HG03565 (cell line): ENCODE measurements at regions not wholly inside any gene's neighbourhood (a gene's known extent, or its start where the extent isn't known, plus 50 kb on each side); places are given as distances from the start of the nearest gene placed in this dataset.
"Not testable (repeated sequence)": the region's sequence is repeated elsewhere in the genome, so short reads cannot be mapped to it uniquely, and the experiment has no call there.

Experiments
- ATAC-seq: cut with Tn5 transposase; IDR thresholded peaks from one replicate; pipeline ENCODE4 v1.9.1; 2021; ENCODE audit warnings: mild to moderate bottlenecking, moderate library complexity; ENCODE audit not compliant: unreplicated experiment

DNA sequence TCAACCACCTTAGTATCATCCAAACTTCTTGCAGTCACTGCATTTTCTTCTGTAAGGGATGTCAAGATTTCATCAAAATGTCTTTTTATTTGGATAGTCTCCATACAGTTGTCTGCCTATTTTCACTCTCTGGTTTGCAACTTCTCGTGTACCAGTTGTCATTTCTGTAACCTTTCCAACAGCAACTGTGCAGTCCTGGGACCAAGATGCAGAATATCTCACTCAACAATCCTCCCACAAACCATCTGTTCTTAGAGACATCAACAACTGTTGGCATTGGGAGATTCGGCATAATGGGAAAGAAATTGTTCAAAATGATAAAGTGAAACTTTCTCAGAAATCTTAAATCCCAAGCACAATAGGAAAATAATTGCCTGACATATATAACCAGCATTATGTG, 933.6 kb upstream of the SLC39A10 start:
- ATAC-seq: no peak

DNA sequence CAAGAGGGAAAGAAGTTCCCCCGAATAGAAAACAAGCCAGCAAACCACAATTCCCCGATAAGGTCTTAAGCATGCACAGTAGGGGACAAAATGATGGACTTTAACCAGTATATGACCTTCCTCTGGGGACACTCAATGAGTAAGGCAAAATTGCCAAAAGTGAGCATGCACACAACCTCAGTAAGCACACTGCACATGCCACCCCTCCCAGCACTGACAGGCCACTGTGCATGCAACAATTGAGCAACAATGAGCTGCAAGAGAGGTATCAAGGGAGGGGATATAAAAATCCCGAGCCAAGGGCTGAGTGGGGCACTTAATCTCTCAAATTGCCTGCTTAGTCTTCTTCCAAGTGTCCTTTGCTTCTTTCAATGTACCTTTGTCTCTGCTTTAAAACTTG, 935.8 kb upstream of the SLC39A10 start:
- no peak for ATAC-seq

DNA sequence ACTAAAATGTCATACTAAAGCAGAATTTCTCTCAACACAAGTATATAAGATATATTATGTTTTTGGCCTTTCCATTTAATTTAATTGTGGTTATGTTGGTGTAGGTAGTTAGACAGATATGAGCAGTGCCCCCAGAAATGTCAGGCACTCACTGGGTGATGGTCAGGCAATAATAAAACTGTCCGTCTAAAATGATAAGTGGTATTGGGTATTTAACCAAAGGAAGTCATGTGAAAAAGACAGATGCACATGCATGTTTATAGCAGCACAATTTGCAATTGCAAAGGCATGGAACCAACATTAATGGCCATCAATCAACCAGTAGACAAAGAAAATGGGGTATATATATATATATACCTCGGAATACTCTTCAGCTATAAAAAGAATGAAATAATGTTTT, 936.6 kb upstream of the SLC39A10 start:
- ATAC-seq: no peak

GRCh38 chr2:194718881-194719280, 938.1 kb upstream of the SLC39A10 start:
- no peak for ATAC-seq

DNA sequence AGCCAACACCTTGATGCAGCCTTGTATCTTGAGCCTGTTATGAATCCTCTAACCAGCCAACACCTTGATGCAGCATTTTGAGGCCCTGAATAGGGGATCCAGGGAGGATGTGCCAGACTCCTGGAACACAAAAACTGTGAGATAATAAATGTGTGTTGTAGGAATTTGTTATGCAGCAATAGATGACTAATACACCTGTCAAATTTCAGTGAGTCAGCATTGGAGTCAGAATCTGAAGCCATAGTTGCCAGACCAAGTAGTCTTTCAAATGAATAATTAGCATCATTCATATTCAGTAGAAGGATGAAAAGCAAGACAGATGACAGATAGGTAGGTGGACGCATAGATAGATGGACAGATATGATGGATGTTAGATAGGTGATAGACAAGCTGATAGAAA, 942.5 kb upstream of the SLC39A10 start:
- ATAC-seq: no peak

DNA sequence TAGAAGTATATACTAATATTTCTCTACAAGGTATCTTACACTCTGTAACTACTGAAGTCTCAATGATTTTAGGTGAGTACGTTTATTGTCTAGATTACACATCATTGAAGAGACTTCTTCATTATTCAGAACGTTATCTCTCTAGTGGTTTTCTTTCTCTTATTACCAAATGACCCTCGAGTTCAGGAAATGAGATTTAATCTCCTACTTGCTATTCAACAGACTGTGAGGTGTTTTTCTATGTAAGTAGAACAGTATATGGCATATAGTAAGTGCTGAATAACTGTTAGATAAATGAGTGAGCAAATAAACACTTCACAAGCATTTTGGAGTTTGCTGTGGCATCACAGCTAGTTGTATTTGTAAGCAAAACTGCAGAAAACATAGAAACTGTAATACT, 947.2 kb upstream of the SLC39A10 start:
- ATAC-seq: no peak

DNA sequence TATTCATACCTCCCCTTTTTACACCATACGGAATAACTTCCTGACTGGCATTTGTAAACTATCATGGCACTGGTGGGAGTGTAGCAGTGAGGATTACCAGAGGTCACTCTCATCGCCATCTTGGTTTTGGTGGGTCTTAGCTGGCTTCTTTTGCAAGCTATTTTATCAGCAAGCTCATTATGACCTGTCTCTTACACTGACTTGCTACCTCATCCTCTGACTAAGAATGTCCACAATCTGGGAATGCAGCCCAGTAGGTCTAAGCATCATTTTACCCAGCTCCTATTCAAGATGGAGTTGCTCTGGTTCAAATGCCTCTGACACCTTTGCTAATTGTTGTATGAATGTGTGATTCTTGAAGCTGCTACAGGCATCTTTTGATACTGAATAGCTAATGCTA, 950.8 kb upstream of the SLC39A10 start:
- ATAC-seq: no peak

DNA sequence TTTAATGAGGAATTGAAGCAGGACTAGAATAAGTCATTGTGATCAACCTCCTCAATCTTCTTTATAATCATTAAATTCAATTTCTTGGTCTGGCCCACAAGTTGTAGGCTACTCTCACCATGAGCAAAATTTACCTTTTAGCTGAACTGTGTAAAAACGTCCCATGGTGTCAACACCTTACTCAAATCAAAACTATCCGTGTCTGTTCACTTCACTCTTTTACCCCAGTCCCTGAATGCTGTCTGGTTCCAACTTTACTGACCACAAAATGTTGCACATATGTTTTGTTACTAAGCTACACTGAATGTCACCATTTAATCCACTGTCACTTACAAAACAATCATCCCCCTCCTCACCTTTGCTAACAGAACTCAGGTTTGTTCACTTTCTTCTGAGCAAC, 951.6 kb upstream of the SLC39A10 start:
- peak; percentile 50 for ATAC-seq

- no peak for ATAC-seq
Observed at GRCh38 chr2:194700726-194701125, 956.3 kb upstream of the SLC39A10 start.

- ATAC-seq: no peak
Observed at GRCh38 chr2:194700116-194700515, 956.9 kb upstream of the SLC39A10 start.

GRCh38 chr2:194698012-194698411, 959.0 kb upstream of the SLC39A10 start:
- ATAC-seq: no peak

GRCh38 chr2:194697439-194697838, 959.6 kb upstream of the SLC39A10 start:
- ATAC-seq: no peak

- no peak for ATAC-seq
Observed at GRCh38 chr2:194696690-194697089, 960.3 kb upstream of the SLC39A10 start.

DNA sequence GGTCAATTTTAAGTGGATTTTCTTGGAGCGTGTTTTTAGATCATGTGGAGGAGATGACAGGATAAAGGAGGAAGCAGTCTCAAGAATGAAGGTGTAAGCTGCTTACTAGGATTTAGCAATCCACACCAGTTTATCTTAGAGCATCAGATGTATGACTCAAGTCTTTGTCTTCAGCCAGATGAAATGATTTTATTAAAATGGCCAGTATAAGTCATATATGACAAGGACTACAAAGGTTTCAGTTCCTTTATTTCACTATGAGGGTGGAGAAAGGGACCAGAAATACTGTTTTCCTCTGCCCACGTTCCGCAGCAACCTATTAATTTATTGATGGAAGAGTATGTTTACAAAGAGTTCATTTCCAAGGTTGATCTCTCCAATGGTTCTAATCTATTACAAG, 970.5 kb upstream of the SLC39A10 start:
- no peak for ATAC-seq

- ATAC-seq: peak; percentile 45
Observed at GRCh38 chr2:194674043-194674442, 983.0 kb upstream of the SLC39A10 start.

DNA sequence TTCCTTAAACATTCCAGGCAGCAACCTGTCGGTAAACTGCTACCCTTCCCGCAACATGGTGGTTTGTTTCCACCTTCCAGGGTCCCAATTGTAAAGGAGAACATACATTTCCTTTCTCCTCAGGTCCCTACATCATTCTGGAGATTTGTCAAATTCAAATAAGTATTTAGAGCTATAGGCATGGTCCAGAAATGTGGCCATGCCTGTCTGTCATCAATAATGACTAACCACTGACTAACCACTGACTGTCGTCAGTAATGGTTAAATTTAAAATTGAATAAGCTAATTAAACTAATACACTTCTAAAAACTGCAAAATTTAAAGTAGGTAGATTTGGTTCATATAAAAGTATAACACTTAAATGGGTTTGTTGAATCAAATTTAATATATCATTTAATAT, 984.0 kb upstream of the SLC39A10 start:
- no peak for ATAC-seq

DNA sequence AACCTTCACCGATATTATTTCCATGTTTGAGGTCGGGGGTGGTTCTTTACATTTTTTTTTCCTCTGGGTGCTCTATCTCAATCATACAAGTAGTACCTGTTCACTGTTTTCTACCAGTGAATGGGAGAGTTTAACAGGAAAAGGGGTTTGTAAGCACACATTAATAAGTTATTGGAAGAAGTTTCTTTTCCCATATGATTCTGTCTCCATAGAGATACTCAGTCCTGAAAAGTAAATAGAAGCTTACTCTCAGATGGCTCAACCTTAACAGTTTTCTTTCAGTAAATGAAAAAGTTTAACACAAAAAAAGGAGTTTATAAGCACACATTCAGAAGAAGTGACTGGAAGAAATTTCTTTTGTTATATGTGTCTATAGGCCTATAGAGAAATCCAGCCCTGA, 995.6 kb upstream of the SLC39A10 start:
- no peak for ATAC-seq

- not testable (repeated sequence) for ATAC-seq
Observed at GRCh38 chr2:194639057-194639456, 1018.0 kb upstream of the SLC39A10 start.

DNA sequence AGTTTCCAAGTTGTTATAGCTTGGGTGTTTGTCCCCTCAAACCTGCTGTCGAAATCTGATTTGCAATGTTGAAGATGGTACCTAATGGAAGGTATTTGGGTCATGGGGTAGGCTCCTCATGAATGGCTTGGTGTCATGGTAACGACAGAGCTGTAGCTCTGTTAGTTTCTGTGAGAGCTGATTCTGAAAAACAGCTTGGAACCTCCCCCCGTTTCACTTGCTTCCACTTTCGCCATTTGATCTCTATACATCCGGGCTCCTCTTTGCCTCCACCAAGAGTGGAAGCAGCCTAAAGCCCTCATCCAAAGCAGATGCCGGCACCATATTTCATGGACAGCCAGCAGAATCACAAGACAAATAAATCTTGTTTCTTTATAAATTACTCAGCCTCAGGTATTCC, 1035.1 kb upstream of the SLC39A10 start:
- ATAC-seq: no peak

DNA sequence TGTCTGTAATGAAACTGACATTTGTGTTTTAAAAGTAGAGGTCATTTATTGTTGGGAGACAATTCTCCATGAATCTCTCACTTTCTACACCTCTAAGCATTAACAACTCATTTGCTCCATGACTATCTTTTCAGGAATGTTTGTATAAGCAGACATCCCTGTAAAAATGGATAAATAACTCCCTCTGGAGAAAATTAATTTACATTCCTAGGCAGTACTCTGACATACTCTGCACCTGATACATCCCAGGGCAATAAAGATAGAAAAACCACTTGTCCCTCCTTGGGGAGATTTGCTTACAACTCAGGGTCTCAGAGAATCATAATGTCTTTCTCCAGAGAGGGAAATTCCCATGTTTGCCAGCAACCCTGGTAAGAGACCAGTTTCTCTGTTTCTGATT, 1037.7 kb upstream of the SLC39A10 start:
- no peak for ATAC-seq

- no peak for ATAC-seq
Observed at GRCh38 chr2:194618432-194618831, 1038.6 kb upstream of the SLC39A10 start.

DNA sequence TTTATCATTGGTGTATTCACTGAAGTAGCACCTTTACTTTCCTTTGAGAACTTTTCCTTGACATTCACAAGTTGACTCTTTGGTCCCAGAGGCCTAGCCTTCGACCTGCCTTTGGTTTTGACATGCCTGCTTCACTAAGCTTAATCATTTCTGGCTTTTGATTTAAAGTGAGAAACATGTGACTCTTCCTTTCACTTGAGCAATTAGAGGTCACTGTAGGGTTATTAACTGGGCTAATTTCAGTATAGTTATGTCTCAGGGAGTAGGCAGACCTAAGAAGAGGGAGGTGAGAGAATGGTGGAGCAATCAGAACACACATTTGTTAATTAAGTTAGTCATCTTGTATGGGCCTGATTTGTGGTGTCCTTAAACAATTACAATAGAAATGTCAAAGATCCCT, 1040.7 kb upstream of the SLC39A10 start:
- ATAC-seq: peak; percentile 83

- ATAC-seq: no peak
Observed at GRCh38 chr2:194610297-194610696, 1046.7 kb upstream of the SLC39A10 start.

- ATAC-seq: no peak
Observed at GRCh38 chr2:194603429-194603828, 1053.6 kb upstream of the SLC39A10 start.
